ENCODE measurements at regions not wholly inside any gene's neighbourhood (a gene's known extent, or its start where the extent isn't known, plus 50 kb on each side); places are given as distances from the start of the nearest gene placed in this dataset.

DNA sequence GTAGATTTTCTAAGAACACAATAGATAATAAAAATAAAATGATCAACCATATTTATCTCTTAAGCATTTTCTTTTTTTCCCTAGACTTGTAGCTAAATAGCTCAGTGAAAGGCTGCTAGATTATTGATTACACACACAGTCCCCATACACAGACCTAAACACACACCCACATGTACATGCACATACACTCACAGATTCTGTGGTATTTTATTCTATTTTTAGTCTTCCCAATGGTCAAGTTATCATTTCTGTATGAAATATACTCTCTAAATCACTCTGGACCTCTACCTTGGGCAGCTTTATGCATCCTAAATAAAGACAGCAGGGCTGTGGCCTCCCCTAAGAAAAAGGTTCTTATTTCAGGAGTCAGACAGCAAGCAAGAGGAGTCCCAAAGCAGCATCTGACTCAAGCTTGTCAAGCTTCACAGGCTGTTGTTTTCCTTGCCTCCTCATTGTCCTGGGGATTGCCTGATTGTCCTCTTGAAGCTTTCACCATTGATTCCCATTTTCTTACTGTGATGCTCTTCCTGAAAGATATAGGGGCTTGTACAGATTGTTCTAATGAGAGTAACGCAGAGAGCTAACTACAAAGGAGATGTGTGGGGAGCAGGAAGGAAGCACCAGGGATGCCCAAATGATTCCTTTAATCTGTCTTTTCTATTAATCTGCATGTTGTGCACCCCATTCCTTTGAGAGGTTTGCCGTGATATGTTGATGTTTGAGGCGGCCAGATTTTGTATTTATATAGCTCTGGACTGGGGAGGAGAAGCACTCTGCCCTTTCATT lies 986.5 kb downstream of the PCDH17 start (continued):
- TF ChIP-seq TAF1 (IDR thresholded peaks at IDR 0.05; ENCODE audit: borderline replicate concordance, low read depth, low read length), result no peak
- no peak for TF ChIP-seq SP1 (IDR thresholded peaks at IDR 0.05; ENCODE audit: low read depth, low read length)
- TF ChIP-seq ZNF274 (IDR thresholded peaks at IDR 0.05; ENCODE audit: insufficient read depth, insufficient read length), result no peak
- no peak for TF ChIP-seq SMAD1 (IDR thresholded peaks at IDR 0.05; ENCODE audit: low read depth, partially characterized antibody)
- TF ChIP-seq, protein P1, sequence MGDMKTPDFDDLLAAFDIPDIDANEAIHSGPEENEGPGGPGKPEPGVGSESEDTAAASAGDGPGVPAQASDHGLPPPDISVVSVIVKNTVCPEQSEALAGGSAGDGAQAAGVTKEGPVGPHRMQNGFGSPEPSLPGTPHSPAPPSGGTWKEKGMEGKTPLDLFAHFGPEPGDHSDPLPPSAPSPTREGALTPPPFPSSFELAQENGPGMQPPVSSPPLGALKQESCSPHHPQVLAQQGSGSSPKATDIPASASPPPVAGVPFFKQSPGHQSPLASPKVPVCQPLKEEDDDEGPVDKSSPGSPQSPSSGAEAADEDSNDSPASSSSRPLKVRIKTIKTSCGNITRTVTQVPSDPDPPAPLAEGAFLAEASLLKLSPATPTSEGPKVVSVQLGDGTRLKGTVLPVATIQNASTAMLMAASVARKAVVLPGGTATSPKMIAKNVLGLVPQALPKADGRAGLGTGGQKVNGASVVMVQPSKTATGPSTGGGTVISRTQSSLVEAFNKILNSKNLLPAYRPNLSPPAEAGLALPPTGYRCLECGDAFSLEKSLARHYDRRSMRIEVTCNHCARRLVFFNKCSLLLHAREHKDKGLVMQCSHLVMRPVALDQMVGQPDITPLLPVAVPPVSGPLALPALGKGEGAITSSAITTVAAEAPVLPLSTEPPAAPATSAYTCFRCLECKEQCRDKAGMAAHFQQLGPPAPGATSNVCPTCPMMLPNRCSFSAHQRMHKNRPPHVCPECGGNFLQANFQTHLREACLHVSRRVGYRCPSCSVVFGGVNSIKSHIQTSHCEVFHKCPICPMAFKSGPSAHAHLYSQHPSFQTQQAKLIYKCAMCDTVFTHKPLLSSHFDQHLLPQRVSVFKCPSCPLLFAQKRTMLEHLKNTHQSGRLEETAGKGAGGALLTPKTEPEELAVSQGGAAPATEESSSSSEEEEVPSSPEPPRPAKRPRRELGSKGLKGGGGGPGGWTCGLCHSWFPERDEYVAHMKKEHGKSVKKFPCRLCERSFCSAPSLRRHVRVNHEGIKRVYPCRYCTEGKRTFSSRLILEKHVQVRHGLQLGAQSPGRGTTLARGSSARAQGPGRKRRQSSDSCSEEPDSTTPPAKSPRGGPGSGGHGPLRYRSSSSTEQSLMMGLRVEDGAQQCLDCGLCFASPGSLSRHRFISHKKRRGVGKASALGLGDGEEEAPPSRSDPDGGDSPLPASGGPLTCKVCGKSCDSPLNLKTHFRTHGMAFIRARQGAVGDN (IDR thresholded peaks at IDR 0.05), result no peak
- TF ChIP-seq, protein P2, sequence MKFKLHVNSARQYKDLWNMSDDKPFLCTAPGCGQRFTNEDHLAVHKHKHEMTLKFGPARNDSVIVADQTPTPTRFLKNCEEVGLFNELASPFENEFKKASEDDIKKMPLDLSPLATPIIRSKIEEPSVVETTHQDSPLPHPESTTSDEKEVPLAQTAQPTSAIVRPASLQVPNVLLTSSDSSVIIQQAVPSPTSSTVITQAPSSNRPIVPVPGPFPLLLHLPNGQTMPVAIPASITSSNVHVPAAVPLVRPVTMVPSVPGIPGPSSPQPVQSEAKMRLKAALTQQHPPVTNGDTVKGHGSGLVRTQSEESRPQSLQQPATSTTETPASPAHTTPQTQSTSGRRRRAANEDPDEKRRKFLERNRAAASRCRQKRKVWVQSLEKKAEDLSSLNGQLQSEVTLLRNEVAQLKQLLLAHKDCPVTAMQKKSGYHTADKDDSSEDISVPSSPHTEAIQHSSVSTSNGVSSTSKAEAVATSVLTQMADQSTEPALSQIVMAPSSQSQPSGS (IDR thresholded peaks at IDR 0.05; ENCODE audit: low read length), result no peak
